GM12878 (cell line): ENCODE measurements at regions not wholly inside any gene's neighbourhood (a gene's known extent, or its start where the extent isn't known, plus 50 kb on each side); places are given as distances from the start of the nearest gene placed in this dataset.

ENCODE experiments used
- ATAC-seq: fragments of 200-7000 bp; cut with Tn5 transposase; 3 replicates; pipeline ENCODE4 v1.9.1; 2020; ENCODE audit warnings: mild to moderate bottlenecking, moderate library complexity
- BruUV-seq: library from RNA; stranded (reverse); fragments of 400-500 nt; replicated peaks from 2 replicates; lab custom pipeline; 2021; lab: Mats Ljungman, UMichigan
- CTCF ChIA-PET: fragments of 300-600 bp; sonication (Branson Sonifier 250); formaldehyde crosslinking; extraction: SDS; loops from one replicate; lab custom pipeline; 2021; ENCODE audit warnings: inconsistent platforms; lab: Yijun Ruan, JAX
- POLR2A ChIA-PET: fragments of 350-600 bp; formaldehyde crosslinking; extraction: SDS; loops from one replicate; lab custom pipeline; 2021; ENCODE audit warnings: inconsistent platforms; lab: Charles Lee
- RAD21 ChIA-PET: fragments of 300-600 bp; sonication (Branson Sonifier 250); formaldehyde crosslinking; loops from one replicate; lab custom pipeline; 2023; ENCODE audit warnings: antibody characterized with exemption; ENCODE audit not compliant: unreplicated experiment; lab: Charles Lee
- SMC1A ChIA-PET: fragments of 300-600 bp; sonication (Branson Sonifier 250); formaldehyde crosslinking; loops from one replicate; lab custom pipeline; 2023; ENCODE audit not compliant: unreplicated experiment, uncharacterized antibody; lab: Charles Lee
- DNase-seq: peaks from one replicate; pipeline ENCODE4 v3.0.0-alpha.2; 2011; ENCODE audit warnings: low read depth, low spot score
- FAIRE-seq: peaks from 3 replicates; lab custom pipeline; 2011; peaks lifted over from hg19 to GRCh38; lab: Jason Lieb, UNC
- H2AFZ ChIP-seq: 2 replicates; pipeline ENCODE4 v1.6.0; 2011; ENCODE audit warnings: low read depth, low read length, control low read depth; ENCODE audit not compliant: control insufficient read depth
- H3K27ac ChIP-seq: 2 replicates; pipeline ENCODE4 v1.5.1; 2011; ENCODE audit warnings: control low read depth; ENCODE audit not compliant: control insufficient read depth, insufficient read depth
- H3K27me3 ChIP-seq, 2 experiments: replicated peaks in 1 of 2; 2 replicates each; pipeline versions ENCODE4 v1.6.0 to v1.6.1; 2011; ENCODE audit warnings: low read length in 1 of 2; ENCODE audit not compliant: control insufficient read depth in 2 of 2, insufficient read depth in 2 of 2
- H3K36me3 ChIP-seq, 2 experiments: 2 replicates each; pipeline ENCODE4 v1.5.1; 2011; ENCODE audit warnings: low read length in 1 of 2; ENCODE audit not compliant: control insufficient read depth in 2 of 2, insufficient read depth in 2 of 2
- H3K4me1 ChIP-seq: 2 replicates; pipeline ENCODE4 v1.6.1; 2011; ENCODE audit warnings: mild to moderate bottlenecking, low read length, moderate library complexity, mixed read lengths; ENCODE audit not compliant: control insufficient read depth, insufficient read depth
- H3K4me2 ChIP-seq: 2 replicates; pipeline ENCODE4 v1.6.0; 2011; ENCODE audit warnings: control low read depth; ENCODE audit not compliant: control insufficient read depth, insufficient read depth
- H3K4me3 ChIP-seq: fragments of 200-600 bp; sonication (generic); 2 replicates; pipeline ENCODE4 v1.5.1; 2016
- H3K79me2 ChIP-seq: 2 replicates; pipeline ENCODE4 v1.6.0; 2011; ENCODE audit warnings: low read length; ENCODE audit not compliant: control insufficient read depth, insufficient read depth
- H3K9ac ChIP-seq: 2 replicates; pipeline ENCODE4 v1.8.0; 2011; ENCODE audit warnings: low read length, control low read depth, mixed read lengths; ENCODE audit not compliant: control insufficient read depth, insufficient read depth
- H3K9me3 ChIP-seq: replicated peaks from 3 replicates; pipeline ENCODE4 v1.5.1; 2011; ENCODE audit warnings: mild to moderate bottlenecking, low read length; ENCODE audit not compliant: control insufficient read depth, insufficient read depth
- H4K20me1 ChIP-seq: 2 replicates; pipeline ENCODE4 v1.6.0; 2011; ENCODE audit not compliant: control insufficient read depth, insufficient read depth
- CHD4 ChIP-seq: fragments of 200-600 bp; sonication (generic); IDR thresholded peaks from 2 replicates; pipeline ENCODE4 v1.6.1; 2016; ENCODE audit warnings: mild to moderate bottlenecking
- HDAC2 ChIP-seq: fragments of 200-600 bp; sonication (generic); IDR thresholded peaks from 2 replicates; pipeline ENCODE4 v1.6.1; 2017
- LARP7 ChIP-seq: fragments of 450-650 bp; IDR thresholded peaks from 2 replicates; pipeline ENCODE4 v1.6.1; 2017; ENCODE audit warnings: mild to moderate bottlenecking
- NFXL1 ChIP-seq: fragments of 450-650 bp; IDR thresholded peaks from 2 replicates; pipeline ENCODE4 v1.6.1; 2017; ENCODE audit warnings: antibody characterized with exemption, mild to moderate bottlenecking, borderline replicate concordance
- TAF1 ChIP-seq: IDR thresholded peaks from 2 replicates; pipeline ENCODE4 v1.6.1; 2011; ENCODE audit warnings: mild to moderate bottlenecking, low read depth, low read length, borderline replicate concordance
- WRNIP1 ChIP-seq: IDR thresholded peaks from 2 replicates; pipeline ENCODE4 v1.6.1; 2011; ENCODE audit warnings: low read depth, low read length, improper control_type of control experiment, borderline replicate concordance
- ZNF24 ChIP-seq: fragments of 450-650 bp; IDR thresholded peaks from 2 replicates; pipeline ENCODE4 v1.6.1; 2017; ENCODE audit warnings: antibody characterized with exemption, mild to moderate bottlenecking
- WGBS: methylation state at CpG from one replicate; pipeline ENCODE4 v1.1.6; 2016; ENCODE audit warnings: low lambda C conversion rate; ENCODE audit not compliant: insufficient replicate concordance, insufficient coverage; ENCODE audit errors: missing lambda C conversion rate; 5-methylcytosine and 5-hydroxymethylcytosine counted together
- in situ Hi-C: fragments of 300-500 bp; cut with MboI; formaldehyde crosslinking; loops from 9 replicates; pipeline ENCODE4 v1.14.3; 2018; ENCODE audit warnings: mixed read lengths
- intact Hi-C: fragments of 100-400 bp; cut with micrococcal nuclease; formaldehyde crosslinking; loops from one replicate; pipeline ENCODE4 v1.14.2; 2022; ENCODE audit not compliant: unreplicated experiment

DNA sequence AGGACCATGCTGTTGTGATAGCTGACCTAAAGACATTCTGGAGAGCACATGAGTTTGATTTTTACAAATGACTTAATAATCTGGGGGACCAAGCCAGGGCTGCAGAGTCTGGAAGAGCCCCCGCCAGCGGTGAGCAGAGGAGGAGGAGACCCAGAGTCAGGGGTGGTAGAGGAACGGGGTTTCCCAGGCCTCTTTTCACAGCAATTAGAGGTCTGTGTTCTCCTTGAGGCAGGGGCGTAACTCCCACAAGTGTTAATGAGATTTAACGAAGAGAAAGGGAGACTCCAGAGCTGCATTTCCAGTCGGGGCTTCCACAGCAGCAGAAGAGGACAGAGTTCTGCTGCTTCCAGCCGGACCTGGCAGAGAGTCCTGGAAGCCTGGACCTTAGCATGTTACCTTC is 137.9 kb upstream of the SLC24A2 start:
- intact Hi-C loops (loop anchor here (1.0 to 5.0 kb wide), 6 partner anchors 72 to 1184 kb away; partner anchors contain the start of gene MLLT3), in situ Hi-C loops (loop anchor here (5.0 to 10.0 kb wide), 4 partner anchors 428 to 1186 kb away; no protein-coding TSS in a partner anchor)
- Histone ChIP-seq H3K27ac (no peak overlapping the region), H3K4me1 (no peaks in the 10 kb centered on the region; the same call in 1 of the 2 replicates), H3K4me2 (no peak overlapping the region), H3K79me2 (no peaks in the 10 kb centered on the region), H2AFZ (no peak overlapping the region; the same call in 1 of the 2 replicates), H3K36me3 (no peaks in the 10 kb centered on the region), H3K27me3 (no peaks in the 10 kb centered on the region; a peak in 2 of 4 replicates), H4K20me1 (no peaks in the 10 kb centered on the region), H3K4me3 (no peak overlapping the region), H3K9ac (no peak overlapping the region), H3K9me3 (no peaks in the 10 kb centered on the region)
- POLR2A ChIA-PET, result no interaction called here
- CTCF ChIA-PET, result interaction anchor here (0.5 to 3.1 kb wide), 14 partner anchors 9 to 1269 kb away, joined by 3 to 34 read pairs (median 4); no protein-coding TSS in a partner anchor
- FAIRE-seq (no peak), ATAC-seq (no peak), DNase-seq (no peak)
- WGBS, result 42% methylated on average over 7 of the region's 7 CpGs
- no peak for TF ChIP-seq TAF1
- TF ChIP-seq ZNF24, result no peak
- TF ChIP-seq HDAC2, result no peak
- TF ChIP-seq WRNIP1, result no peak
- TF ChIP-seq NFXL1, result no peak
- TF ChIP-seq CHD4, result no peak
- TF ChIP-seq LARP7, result no peak
- RAD21 ChIA-PET, result interaction anchor here (0.8 to 2.6 kb wide), 9 partner anchors 20 to 1185 kb away, joined by 3 to 14 read pairs (median 3); no protein-coding TSS in a partner anchor
- SMC1A ChIA-PET, result interaction anchor here (0.6 to 3.5 kb wide), 12 partner anchors 10 to 1184 kb away, joined by 3 to 14 read pairs (median 4); no protein-coding TSS in a partner anchor
- no TSS peak for BruUV-seq
